ENCODE measurements at regions not wholly inside any gene's neighbourhood (a gene's known extent, or its start where the extent isn't known, plus 50 kb on each side); places are given as distances from the start of the nearest gene placed in this dataset.
"Not testable (repeated sequence)": the region's sequence is repeated elsewhere in the genome, so short reads cannot be mapped to it uniquely, and the experiment has no call there.

- H3K4me3 ChIP-seq (ENCODE audit: low read depth, low read length) = no peak overlapping the region
- no peak for DNase-seq (ENCODE audit: low read depth)
These were observed 1188.3 kb downstream of the BRINP3 start for GRCh38 chr1:189289346-189289745.

DNA sequence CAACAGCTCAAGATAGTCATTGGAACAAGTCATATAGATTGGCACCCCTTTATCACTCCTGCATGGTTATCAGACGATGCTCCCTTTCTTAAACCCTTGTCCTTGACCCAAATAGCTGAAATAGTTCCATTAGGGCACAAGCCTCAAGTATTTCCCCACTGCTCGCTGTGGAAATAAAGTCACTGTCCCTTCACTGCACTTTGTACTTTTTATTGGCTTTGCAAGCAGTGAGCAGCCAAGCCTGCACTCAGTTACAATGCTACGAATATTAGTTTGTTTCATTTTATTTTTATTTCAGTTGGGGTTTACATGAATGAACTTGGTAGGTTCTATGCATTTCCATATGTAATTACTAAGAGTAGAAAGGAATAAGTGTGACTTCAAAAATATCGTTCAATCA, 1176.4 kb downstream of the BRINP3 start:
- no peak for DNase-seq (ENCODE audit: low read depth)
- H3K4me3 ChIP-seq (ENCODE audit: low read depth, low read length) = no peak overlapping the region

DNA sequence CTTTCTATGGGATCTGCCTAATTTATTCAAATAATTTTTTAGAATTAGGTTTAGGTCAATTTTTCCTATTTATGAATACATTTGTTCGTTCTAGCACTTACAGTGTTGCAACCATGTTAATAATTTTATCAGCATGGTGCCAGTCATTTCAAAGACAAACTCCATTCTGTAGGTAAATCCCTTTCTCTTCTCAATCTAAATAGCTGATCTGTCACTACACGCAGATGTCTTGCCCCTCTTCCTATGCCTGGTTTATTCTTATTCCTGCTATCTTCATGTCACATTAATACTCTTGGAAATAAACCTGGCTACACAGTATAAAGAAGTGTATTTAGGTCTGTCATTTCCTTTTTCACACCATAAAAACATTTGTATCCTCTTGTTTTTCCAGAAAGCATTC, 1172.4 kb downstream of the BRINP3 start:
- H3K4me3 ChIP-seq (ENCODE audit: low read depth, low read length) = no peak overlapping the region
- no peak for DNase-seq (ENCODE audit: low read depth)

- H3K4me3 ChIP-seq (ENCODE audit: low read depth, low read length) = no peak overlapping the region
- DNase-seq (ENCODE audit: low read depth) = no peak
These were observed 1165.7 kb downstream of the BRINP3 start for GRCh38 chr1:189311915-189312314.

- DNase-seq (ENCODE audit: low read depth) = no peak
- H3K4me3 ChIP-seq (ENCODE audit: low read depth, low read length) = no peak overlapping the region
These were observed 1165.2 kb downstream of the BRINP3 start for GRCh38 chr1:189312499-189312898.

- no peak overlapping the region for H3K4me3 ChIP-seq (ENCODE audit: low read depth, low read length)
- DNase-seq (ENCODE audit: low read depth) = no peak
These were observed 1164.2 kb downstream of the BRINP3 start for GRCh38 chr1:189313488-189313887.

GRCh38 chr1:189315035-189315901, 1162.4 kb downstream of the BRINP3 start:
- no peak for DNase-seq (ENCODE audit: low read depth)
- no peak overlapping the region for H3K4me3 ChIP-seq (ENCODE audit: low read depth, low read length)

DNA sequence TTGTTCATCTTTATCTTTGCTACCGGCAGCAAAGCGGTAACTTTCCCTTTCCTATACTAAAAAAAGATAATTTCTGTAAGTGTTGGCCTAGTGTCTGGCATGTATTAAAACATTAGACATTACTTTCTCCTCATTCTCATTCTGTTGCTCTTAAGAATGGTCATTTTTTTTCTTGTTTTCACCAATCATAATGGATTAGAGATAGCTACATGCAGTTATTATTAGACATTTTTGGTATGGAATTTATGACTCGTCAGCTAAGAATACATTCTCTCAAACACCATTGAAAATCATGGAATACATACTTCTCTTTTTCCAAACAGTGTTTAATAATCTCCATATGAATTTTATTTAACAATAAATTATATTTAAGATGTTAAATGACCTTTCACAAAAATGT, 1154.6 kb downstream of the BRINP3 start:
- no peak for DNase-seq (ENCODE audit: low read depth)
- no peak overlapping the region for H3K4me3 ChIP-seq (ENCODE audit: low read depth, low read length)

GRCh38 chr1:189331071-189331470, 1146.6 kb downstream of the BRINP3 start:
- not testable (repeated sequence) for H3K4me3 ChIP-seq (ENCODE audit: low read depth, low read length); DNase-seq (ENCODE audit: low read depth)

DNA sequence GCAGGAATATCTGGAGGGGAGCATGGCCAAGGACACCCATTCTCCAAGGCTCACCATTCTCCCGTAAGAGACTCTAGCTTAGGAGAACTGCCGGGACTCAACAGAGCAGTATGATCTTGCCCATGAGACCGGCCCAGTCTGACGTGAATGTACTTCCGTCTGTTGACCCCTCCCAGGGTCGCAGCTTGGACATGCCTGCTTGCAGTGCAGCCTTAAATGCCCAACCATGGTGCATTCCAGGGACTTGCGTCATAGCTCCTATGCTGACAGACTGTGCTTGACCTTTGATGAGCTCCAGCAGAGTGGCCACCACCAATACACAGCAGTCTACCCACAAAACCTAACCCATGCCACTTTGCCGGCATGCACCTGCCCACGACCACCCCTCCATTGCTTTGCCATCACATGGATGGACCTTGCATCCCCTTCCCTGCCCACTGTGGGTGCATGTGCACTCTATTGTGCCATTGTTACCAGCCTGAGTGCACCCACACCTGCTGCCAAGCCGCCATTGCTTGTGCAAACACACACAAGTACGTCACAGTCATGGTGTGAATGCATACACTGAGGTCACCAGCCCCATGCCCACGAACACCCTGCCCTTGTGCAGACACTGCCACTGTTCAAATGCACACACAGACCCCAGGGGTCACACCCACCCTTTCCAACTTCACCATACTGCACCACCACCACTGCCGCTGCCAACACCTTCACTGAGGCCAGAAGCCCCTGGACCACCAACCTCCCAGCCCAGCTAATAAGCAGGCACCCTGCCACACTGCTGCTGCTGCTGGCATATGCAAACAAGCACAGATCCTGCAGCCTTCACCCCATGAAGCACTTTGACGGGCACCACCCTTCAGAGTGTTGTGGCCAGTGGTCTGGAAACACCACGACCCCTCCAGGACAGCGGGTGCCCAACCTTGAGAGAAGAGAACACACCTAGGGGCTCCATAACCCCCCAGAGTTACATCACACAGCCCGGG, 1141.3 kb downstream of the BRINP3 start:
- DNase-seq (ENCODE audit: low read depth) = no peak
- H3K4me3 ChIP-seq (ENCODE audit: low read depth, low read length) = no peak overlapping the region

DNA sequence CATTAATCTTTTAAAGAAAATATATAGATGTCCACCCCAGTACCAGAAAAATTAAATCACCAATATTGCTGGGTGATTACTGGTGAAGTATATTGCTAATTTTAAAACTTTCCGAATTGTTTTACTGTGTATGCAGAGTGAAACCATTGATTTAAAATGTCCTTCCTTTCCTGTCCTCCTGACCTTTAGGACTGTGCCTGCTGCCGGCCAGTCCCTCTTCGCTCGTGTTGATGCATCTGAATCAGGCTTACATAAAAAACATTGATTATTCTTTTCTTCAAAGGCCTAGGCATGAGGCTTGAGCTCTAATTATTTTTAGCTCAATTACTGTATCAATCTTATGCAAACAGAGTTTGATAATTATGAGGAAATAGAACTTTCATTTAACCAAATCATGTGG, 1128.1 kb downstream of the BRINP3 start:
- no peak for DNase-seq (ENCODE audit: low read depth)
- H3K4me3 ChIP-seq (ENCODE audit: low read depth, low read length) = no peak overlapping the region

DNA sequence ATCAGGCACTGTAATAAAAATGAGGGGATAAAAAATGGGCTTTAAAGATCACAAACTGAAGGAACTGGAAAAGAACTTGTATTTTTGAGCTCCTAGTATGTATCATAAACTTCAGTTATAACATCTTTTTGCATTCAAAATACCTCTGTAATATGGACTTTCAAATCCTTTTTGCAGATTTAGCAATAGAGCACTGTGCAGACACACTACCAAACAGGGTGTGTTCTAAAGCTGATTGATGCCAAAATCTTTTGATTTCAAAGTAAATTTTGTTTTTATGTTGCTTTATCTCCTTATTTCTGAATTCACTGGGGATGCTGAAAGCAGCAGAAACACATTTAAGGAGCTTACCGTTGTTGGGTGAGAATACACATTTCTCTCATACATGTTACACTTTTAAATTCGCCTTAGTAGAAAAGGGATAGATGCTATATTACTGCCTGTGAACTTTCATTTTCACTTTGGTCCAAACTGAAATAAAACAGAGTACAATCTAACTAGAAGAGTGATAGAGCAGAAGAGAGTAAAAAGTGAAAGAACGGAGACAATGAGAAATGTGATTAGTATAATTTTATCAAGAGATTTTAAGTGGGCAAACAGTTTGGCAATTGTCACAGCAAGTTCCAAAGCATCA, 1126.6 kb downstream of the BRINP3 start:
- no peak overlapping the region for H3K4me3 ChIP-seq (ENCODE audit: low read depth, low read length)
- DNase-seq (ENCODE audit: low read depth) = no peak

DNA sequence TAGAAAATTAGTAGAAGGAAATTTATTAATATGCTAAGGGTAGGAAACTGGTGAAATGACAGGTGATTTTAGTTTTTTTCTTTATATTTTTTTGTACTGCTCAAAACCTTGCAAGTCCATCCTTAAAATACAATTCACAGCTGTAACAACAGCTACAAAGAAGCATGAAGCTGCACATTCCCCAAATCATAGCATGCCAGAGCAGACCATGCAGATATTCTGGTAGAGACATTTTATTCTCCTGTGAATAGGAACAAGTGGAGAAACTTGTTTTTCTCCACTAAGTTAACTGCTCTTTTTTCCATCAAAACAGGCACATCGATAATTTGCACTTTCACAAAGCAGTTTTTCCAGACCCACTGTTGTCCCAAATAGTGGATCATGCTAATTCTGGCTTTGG, 1125.7 kb downstream of the BRINP3 start:
- H3K4me3 ChIP-seq (ENCODE audit: low read depth, low read length) = no peak overlapping the region
- no peak for DNase-seq (ENCODE audit: low read depth)

GRCh38 chr1:189356206-189356605, 1121.5 kb downstream of the BRINP3 start:
- no peak overlapping the region for H3K4me3 ChIP-seq (ENCODE audit: low read depth, low read length)
- DNase-seq (ENCODE audit: low read depth) = no peak

- no peak for DNase-seq (ENCODE audit: low read depth)
- H3K4me3 ChIP-seq (ENCODE audit: low read depth, low read length) = no peak overlapping the region
These were observed 1120.3 kb downstream of the BRINP3 start for GRCh38 chr1:189357317-189357716.

- no peak overlapping the region for H3K4me3 ChIP-seq (ENCODE audit: low read depth, low read length)
- no peak for DNase-seq (ENCODE audit: low read depth)
These were observed 1108.1 kb downstream of the BRINP3 start for GRCh38 chr1:189369612-189370011.

GRCh38 chr1:189374816-189375215, 1102.8 kb downstream of the BRINP3 start:
- H3K4me3 ChIP-seq (ENCODE audit: low read depth, low read length) = no peak overlapping the region
- DNase-seq (ENCODE audit: low read depth) = no peak

GRCh38 chr1:189405419-189405818, 1072.2 kb downstream of the BRINP3 start:
- no peak for DNase-seq (ENCODE audit: low read depth)
- no peak overlapping the region for H3K4me3 ChIP-seq (ENCODE audit: low read depth, low read length)

DNA sequence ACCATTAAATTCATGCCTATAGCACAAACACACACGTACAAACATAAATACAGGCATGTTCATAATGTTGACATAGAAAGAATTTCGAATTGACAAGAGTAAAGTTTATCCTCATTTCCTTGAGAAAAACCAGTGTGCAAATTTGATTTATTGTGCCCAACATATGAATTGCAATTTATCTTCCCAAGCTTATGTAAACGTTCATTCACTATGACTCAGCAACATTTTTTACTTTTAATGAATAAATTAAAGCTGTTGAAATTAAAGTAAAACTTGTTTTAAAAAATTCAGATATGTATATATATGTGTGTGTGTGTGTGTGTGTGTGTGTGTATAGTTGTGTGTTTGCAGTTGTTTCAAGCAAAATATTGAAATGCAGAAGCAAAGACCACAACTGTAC, 1067.9 kb downstream of the BRINP3 start:
- no peak for DNase-seq (ENCODE audit: low read depth)
- H3K4me3 ChIP-seq (ENCODE audit: low read depth, low read length) = no peak overlapping the region

- DNase-seq (ENCODE audit: low read depth) = no peak
These were observed 1052.8 kb downstream of the BRINP3 start for GRCh38 chr1:189424746-189425331.

More at GRCh38 chr1:189424746-189425331, 1052.8 kb downstream of the BRINP3 start:
- no peak overlapping the region for H3K4me3 ChIP-seq (ENCODE audit: low read depth, low read length)

Measured in skeletal muscle cell (primary cell).